ENCODE measurements at regions not wholly inside any gene's neighbourhood (a gene's known extent, or its start where the extent isn't known, plus 50 kb on each side); places are given as distances from the start of the nearest gene placed in this dataset.
"Not testable (repeated sequence)": the region's sequence is repeated elsewhere in the genome, so short reads cannot be mapped to it uniquely, and the experiment has no call there.

- H3K9me3 Mint-ChIP-seq, result peaks cover 4 to 7% of the 10 kb centered on the region in 2 donors
- H3K4me1 Mint-ChIP-seq, result no peaks in the 10 kb centered on the region
- no peak for DNase-seq
- H3K36me3 Mint-ChIP-seq, result no peaks in the 10 kb centered on the region
- H3K4me3 Mint-ChIP-seq, result no peak overlapping the region
- ATAC-seq (replicated peaks), result no peak
- H3K27ac Mint-ChIP-seq, result no peak overlapping the region
- peaks cover 4 to 9% of the 10 kb centered on the region in 2 donors for H3K27me3 Mint-ChIP-seq
These were observed 135.7 kb downstream of the IGF1 start for GRCh38 chr12:102344691-102345090.

DNA sequence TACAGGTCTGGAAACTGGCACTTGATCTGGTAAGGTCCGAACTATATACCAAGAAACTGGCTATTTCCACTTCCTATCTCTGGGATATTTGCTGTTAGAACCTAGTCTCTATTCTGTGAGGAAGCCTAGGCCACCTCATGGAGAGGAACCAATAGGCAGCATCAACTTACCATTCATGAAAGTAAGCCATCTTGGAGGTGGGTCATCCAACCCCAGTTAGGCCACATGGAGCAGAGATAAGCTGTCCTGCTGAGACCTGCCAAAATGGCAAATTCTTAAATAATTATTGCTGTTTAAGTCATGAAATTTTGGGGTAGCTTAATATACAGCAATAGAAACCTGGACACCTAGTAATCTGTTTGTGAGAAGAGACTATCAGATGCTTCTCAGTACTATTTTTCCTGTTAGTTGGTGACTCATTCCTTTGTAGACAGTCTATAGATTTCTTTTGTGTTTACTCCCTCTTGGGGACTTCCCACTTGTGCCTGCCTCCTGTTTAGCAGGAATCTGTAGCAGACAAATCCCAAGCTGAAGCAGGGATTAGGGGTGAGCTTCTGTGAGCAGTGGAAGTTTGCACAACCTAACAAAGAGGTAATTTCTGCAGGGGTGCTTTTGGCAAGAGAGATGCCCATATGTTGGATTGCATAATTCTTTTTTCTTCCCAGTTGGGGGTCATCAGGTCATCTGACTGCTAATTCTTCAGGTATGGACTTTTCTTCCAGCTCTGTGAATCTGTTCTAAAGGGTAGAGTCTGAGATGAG is 136.8 kb downstream of the IGF1 start:
- H3K4me3 Mint-ChIP-seq, result no peak overlapping the region
- H3K27ac Mint-ChIP-seq, result no peak overlapping the region
- peaks cover 4 to 7% of the 10 kb centered on the region in 2 donors for H3K9me3 Mint-ChIP-seq
- H3K36me3 Mint-ChIP-seq, result no peaks in the 10 kb centered on the region
- DNase-seq, result no peak
- peaks cover 8 to 9% of the 10 kb centered on the region in 2 donors for H3K27me3 Mint-ChIP-seq
- no peaks in the 10 kb centered on the region for H3K4me1 Mint-ChIP-seq
- no peak for ATAC-seq (replicated peaks)

- no peak for ATAC-seq (replicated peaks)
- H3K4me1 Mint-ChIP-seq, result no peaks in the 10 kb centered on the region
- peaks cover 4 to 8% of the 10 kb centered on the region in 2 donors for H3K9me3 Mint-ChIP-seq
- no peak overlapping the region for H3K27ac Mint-ChIP-seq
- no peak overlapping the region for H3K4me3 Mint-ChIP-seq
- H3K36me3 Mint-ChIP-seq, result no peaks in the 10 kb centered on the region
- no peak for DNase-seq
- H3K27me3 Mint-ChIP-seq, result peaks cover 11 to 18% of the 10 kb centered on the region in 2 donors
These were observed 137.9 kb downstream of the IGF1 start for GRCh38 chr12:102342281-102343006.

DNA sequence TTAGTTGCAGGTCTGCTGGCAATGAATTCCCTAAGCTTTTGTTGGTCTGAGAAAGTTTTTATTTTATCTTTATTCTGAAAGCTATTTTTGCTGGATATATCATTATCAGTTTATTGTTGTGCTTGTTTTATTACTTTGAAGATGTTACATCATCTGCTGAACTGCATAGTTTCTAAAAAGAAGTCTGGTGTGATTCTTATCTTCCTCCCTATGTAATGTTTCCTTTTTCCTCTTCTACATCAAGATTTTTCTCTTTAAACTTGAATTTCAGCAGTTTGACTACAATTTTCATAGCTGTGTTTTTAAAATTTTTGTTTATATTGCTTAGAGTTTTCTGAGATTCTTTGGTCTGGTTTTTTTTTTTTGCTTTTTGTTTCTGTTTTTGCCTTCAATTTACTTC is 137.1 kb upstream of the PMCH start:
- Mint-ChIP-seq H3K36me3 (no peaks in the 10 kb centered on the region), H3K27me3 (peaks cover 13 to 18% of the 10 kb centered on the region in 2 donors), H3K27ac (no peak overlapping the region), H3K4me1 (no peaks in the 10 kb centered on the region), H3K9me3 (peaks cover 4 to 7% of the 10 kb centered on the region in 2 donors), H3K4me3 (no peak overlapping the region)
- ATAC-seq (replicated peaks) (no peak), DNase-seq (no peak)

DNA sequence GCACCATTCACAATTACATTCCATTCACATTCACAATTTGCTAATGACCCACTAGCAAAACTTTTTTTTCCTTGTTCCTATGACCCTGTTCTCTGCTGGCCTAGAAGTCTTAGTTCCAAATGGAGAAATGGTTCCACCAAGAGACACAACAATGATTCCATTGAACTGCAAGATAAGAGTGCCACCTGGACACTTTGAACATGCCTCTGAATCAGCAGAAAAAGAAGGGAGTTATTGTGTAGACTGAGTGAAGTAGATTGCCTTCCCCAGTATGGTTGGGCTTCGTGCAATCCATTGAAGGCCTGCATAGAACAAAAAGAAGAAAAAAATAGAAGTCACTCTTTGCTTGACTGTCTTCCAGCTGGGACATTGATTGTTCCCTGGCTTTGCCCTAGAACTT is 133.8 kb upstream of the PMCH start:
- Mint-ChIP-seq H3K9me3 (peaks cover 4 to 5% of the 10 kb centered on the region in 2 donors), H3K4me1 (no peaks in the 10 kb centered on the region), H3K27ac (no peak overlapping the region), H3K4me3 (no peak overlapping the region), H3K27me3 (peaks cover 10 to 12% of the 10 kb centered on the region in 2 donors), H3K36me3 (no peaks in the 10 kb centered on the region)
- DNase-seq (no peak), ATAC-seq (replicated peaks) (no peak)

- no peaks in the 10 kb centered on the region for H3K4me1 Mint-ChIP-seq
- H3K36me3 Mint-ChIP-seq, result no peaks in the 10 kb centered on the region
- no peak for DNase-seq
- peaks cover 9 to 12% of the 10 kb centered on the region in 2 donors for H3K27me3 Mint-ChIP-seq
- no peak for ATAC-seq (replicated peaks)
- H3K4me3 Mint-ChIP-seq, result no peak overlapping the region
- H3K27ac Mint-ChIP-seq, result no peak overlapping the region
- H3K9me3 Mint-ChIP-seq, result peaks cover 6 to 10% of the 10 kb centered on the region in 2 donors
These were observed 132.2 kb upstream of the PMCH start for GRCh38 chr12:102329883-102330282.

DNA sequence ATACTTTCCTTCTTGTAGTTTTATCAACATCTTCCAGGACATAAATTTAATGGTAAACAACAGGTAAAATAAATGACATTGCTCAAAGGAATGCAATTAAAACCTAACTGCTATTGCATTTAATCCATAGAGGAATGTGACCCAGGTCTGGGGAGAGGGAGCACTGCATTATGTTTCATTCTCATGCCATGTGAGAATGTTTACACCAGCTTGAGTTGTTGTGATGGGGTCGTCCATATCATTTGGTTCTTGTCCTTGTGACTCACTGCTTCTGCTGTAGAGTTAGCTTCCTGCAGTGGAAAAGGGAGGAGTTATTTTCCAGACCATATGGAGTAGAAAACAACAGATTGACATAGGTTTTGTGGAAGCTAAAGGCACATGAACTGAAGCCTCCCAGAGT is 129.3 kb upstream of the PMCH start:
- ATAC-seq (replicated peaks) (no peak), DNase-seq (no peak)
- H3K4me1 Mint-ChIP-seq, result no peaks in the 10 kb centered on the region
- H3K27me3 Mint-ChIP-seq, result peaks cover 9 to 12% of the 10 kb centered on the region in 2 donors
- H3K36me3 Mint-ChIP-seq, result no peaks in the 10 kb centered on the region
- peaks cover 6 to 8% of the 10 kb centered on the region in 2 donors for H3K9me3 Mint-ChIP-seq
- H3K4me3 Mint-ChIP-seq, result no peak overlapping the region
- H3K27ac Mint-ChIP-seq, result no peak overlapping the region

- H3K4me1 Mint-ChIP-seq, H3K9me3 Mint-ChIP-seq: not testable (repeated sequence)
These were observed 127.5 kb upstream of the PMCH start for GRCh38 chr12:102325108-102325507.

GRCh38 chr12:102323799-102324198 is 126.2 kb upstream of the PMCH start:
- H3K9me3 Mint-ChIP-seq, result peaks cover 6 to 8% of the 10 kb centered on the region in 2 donors
- DNase-seq (no peak), ATAC-seq (replicated peaks) (no peak)
- no peak overlapping the region for H3K4me3 Mint-ChIP-seq
- no peaks in the 10 kb centered on the region for H3K4me1 Mint-ChIP-seq
- H3K27me3 Mint-ChIP-seq, result peaks cover 16 to 19% of the 10 kb centered on the region in 2 donors
- H3K27ac Mint-ChIP-seq, result no peak overlapping the region
- no peaks in the 10 kb centered on the region for H3K36me3 Mint-ChIP-seq

More at GRCh38 chr12:102325108-102325507, 127.5 kb upstream of the PMCH start:
- H3K27me3 Mint-ChIP-seq, result peaks cover 16 to 19% of the 10 kb centered on the region in 2 donors
- H3K36me3 Mint-ChIP-seq; H3K4me3 Mint-ChIP-seq; ATAC-seq (replicated peaks); H3K27ac Mint-ChIP-seq; DNase-seq: not testable (repeated sequence)

DNA sequence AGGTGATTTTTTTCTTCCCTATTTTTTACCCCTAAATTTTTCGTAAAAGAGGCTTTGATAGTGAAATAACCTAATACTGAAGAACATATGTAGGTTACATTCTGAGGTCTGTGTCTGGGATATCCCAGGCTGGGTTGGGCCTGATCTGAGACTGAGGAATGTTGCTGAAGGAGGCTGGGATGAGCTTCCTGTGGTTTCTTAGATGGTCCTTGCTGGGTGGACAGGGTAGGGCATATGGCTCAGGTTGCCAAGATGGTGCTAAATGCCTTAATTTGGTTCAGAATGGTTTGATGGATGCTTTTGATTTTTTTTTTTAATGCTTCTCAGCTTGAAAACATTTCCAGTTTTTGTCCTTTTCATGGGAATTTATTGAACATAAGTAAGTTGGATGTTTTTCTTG is 124.6 kb upstream of the PMCH start:
- Mint-ChIP-seq H3K27ac (no peak overlapping the region), H3K27me3 (peaks cover 20 to 23% of the 10 kb centered on the region in 2 donors), H3K4me1 (no peaks in the 10 kb centered on the region), H3K4me3 (no peak overlapping the region), H3K36me3 (no peaks in the 10 kb centered on the region), H3K9me3 (peaks cover 6 to 8% of the 10 kb centered on the region in 2 donors)
- DNase-seq, result no peak
- no peak for ATAC-seq (replicated peaks)

- no peaks in the 10 kb centered on the region for H3K36me3 Mint-ChIP-seq
- no peak overlapping the region for H3K27ac Mint-ChIP-seq
- ATAC-seq (replicated peaks) (no peak), DNase-seq (no peak)
- H3K27me3 Mint-ChIP-seq, result peaks cover 23% of the 10 kb centered on the region in 2 donors
- peaks cover 6 to 8% of the 10 kb centered on the region in 2 donors for H3K9me3 Mint-ChIP-seq
- H3K4me3 Mint-ChIP-seq, result no peak overlapping the region
- no peaks in the 10 kb centered on the region for H3K4me1 Mint-ChIP-seq
These were observed 123.9 kb upstream of the PMCH start for GRCh38 chr12:102321305-102322082.

- no peaks in the 10 kb centered on the region for H3K4me1 Mint-ChIP-seq
- no peak overlapping the region for H3K27ac Mint-ChIP-seq
- H3K36me3 Mint-ChIP-seq, result no peaks in the 10 kb centered on the region
- no peak for ATAC-seq (replicated peaks)
- no peak for DNase-seq
- H3K9me3 Mint-ChIP-seq, result no peaks in the 10 kb centered on the region
- no peak overlapping the region for H3K4me3 Mint-ChIP-seq
- peaks cover 20 to 22% of the 10 kb centered on the region in 2 donors for H3K27me3 Mint-ChIP-seq
These were observed 119.5 kb upstream of the PMCH start for GRCh38 chr12:102317155-102317554.

DNA sequence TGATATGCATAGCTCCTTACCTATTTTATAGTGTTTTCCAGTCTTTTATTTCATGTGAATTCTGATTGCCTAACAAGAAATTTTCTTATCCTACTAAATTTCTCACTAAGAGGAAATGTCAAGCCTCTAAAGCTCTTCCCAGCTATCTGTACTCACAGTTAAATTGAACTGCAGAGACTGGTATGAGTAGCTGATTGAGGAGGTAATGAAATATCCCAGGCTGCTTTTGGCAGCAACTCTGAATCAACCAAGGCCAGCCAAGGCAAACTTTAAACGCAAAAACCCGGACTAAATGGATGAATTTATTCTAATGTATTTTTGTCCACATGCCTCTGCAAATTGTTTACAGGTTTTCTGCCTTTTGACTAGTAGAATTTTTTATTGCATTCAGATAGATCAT is 119.1 kb upstream of the PMCH start:
- Mint-ChIP-seq H3K27me3 (peaks cover 20 to 22% of the 10 kb centered on the region in 2 donors), H3K27ac (no peak overlapping the region), H3K36me3 (no peaks in the 10 kb centered on the region), H3K9me3 (no peaks in the 10 kb centered on the region), H3K4me1 (no peaks in the 10 kb centered on the region), H3K4me3 (no peak overlapping the region)
- DNase-seq (no peak), ATAC-seq (replicated peaks) (no peak)

DNA sequence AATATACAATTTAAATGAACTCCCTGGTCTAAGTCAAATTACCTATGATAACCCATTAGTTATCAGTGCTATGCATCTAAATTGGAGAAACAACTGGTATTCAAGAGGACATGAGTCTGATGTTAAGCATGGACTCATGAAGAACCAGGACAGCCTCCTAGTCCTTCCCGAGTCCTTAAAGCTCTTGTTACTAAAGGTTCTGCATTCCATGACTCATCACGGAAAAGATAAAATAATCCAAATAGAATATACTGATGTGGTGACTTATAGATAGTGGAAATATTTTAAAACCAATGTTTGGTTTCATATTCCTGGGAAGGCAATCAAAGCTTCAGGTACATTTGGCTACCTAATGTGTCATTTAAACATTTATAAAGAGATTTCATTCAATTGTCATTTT is 117.2 kb upstream of the PMCH start:
- ATAC-seq (replicated peaks), result no peak
- no peaks in the 10 kb centered on the region for H3K36me3 Mint-ChIP-seq

More for the DNA sequence above, 117.2 kb upstream of the PMCH start:
- H3K4me1 Mint-ChIP-seq, result no peaks in the 10 kb centered on the region
- no peaks in the 10 kb centered on the region for H3K9me3 Mint-ChIP-seq
- no peak overlapping the region for H3K4me3 Mint-ChIP-seq
- peaks cover 13 to 15% of the 10 kb centered on the region in 2 donors for H3K27me3 Mint-ChIP-seq
- no peak for DNase-seq
- H3K27ac Mint-ChIP-seq, result no peak overlapping the region
